ENCODE measurements at regions not wholly inside any gene's neighbourhood (a gene's known extent, or its start where the extent isn't known, plus 50 kb on each side); places are given as distances from the start of the nearest gene placed in this dataset.

GRCh38 chr14:38526826-38527501 is 271.1 kb upstream of the CLEC14A start:
- FAIRE-seq: no peak

DNA sequence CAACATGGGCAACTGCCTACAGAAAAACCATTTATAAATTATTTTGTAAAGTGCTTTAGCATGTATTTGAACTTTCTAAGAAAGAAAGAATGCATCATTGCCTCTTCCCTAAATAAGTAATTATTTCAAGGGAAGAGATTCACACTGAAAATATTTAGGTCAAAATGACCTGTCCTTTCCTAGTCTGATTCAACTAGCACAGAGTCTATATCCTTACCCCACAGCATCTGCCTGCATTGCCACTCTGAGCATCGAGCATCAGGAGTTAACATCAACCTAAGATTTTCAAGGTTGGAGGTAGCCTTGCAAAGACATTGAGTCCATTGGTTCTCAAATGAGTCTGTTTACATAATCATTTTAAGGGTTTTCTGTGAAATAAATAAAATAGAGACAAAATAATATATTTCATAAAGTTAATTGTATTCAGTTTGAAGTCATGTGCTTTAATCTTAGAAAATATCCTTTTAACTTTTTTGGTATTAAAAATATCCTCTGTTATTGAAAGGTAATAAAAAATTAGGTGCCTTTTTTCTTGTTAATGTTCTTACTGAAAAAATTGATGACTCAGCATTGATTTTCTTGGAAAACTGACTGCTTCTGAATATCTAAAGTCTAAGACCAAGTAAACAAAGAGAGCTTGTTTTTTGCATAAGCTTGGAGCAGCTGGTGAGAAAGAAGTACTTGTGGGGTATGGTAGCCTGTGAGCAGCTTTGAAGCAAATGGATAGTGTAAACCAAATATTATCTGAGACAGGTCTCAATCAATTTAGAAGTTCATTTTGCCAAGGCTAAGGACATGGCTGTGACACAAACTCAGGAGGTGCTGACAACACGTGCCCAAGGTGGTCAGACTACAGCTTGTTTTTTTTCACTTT is 269.0 kb upstream of the CLEC14A start:
- DNase-seq (ENCODE audit: insufficient read length, low spot score) (no peak), FAIRE-seq (no peak)

More at GRCh38 chr14:38526826-38527501, 271.1 kb upstream of the CLEC14A start:
- DNase-seq (ENCODE audit: insufficient read length, low spot score): no peak

GRCh38 chr14:38522724-38523123 is 266.8 kb upstream of the CLEC14A start:
- FAIRE-seq (no peak), DNase-seq (ENCODE audit: insufficient read length, low spot score) (no peak)

- FAIRE-seq (no peak), DNase-seq (ENCODE audit: insufficient read length, low spot score) (no peak)
These were observed 265.7 kb upstream of the CLEC14A start for GRCh38 chr14:38521591-38521990.

- DNase-seq (ENCODE audit: insufficient read length, low spot score) (no peak), FAIRE-seq (no peak)
These were observed 261.5 kb upstream of the CLEC14A start for GRCh38 chr14:38517426-38517825.

- no peak for FAIRE-seq
- no peak for DNase-seq (ENCODE audit: insufficient read length, low spot score)
These were observed 256.3 kb upstream of the CLEC14A start for GRCh38 chr14:38512236-38512635.

DNA sequence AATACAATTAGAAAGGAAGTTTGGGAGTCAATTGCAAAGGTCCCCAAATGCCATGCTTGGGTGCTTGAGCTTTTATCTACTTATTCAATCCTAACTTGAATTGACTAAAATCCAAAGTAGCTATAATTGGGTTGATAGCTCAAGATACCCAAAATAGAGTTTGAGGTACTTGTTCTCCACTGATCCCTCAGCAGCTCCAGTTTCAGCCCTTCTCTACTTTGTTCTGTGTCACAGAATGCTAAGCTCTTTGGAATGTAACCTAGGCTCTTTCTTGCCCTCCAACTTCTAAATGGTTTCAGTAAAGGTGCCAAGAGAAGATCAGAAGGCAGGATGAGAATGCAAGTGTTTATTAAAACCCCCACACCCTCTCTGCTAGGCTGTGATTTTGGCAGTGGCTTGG is 251.4 kb upstream of the CLEC14A start:
- no peak for DNase-seq (ENCODE audit: insufficient read length, low spot score)
- FAIRE-seq: no peak

- DNase-seq (ENCODE audit: insufficient read length, low spot score): no peak
- FAIRE-seq: no peak
These were observed 250.0 kb upstream of the CLEC14A start for GRCh38 chr14:38505973-38506249.

DNA sequence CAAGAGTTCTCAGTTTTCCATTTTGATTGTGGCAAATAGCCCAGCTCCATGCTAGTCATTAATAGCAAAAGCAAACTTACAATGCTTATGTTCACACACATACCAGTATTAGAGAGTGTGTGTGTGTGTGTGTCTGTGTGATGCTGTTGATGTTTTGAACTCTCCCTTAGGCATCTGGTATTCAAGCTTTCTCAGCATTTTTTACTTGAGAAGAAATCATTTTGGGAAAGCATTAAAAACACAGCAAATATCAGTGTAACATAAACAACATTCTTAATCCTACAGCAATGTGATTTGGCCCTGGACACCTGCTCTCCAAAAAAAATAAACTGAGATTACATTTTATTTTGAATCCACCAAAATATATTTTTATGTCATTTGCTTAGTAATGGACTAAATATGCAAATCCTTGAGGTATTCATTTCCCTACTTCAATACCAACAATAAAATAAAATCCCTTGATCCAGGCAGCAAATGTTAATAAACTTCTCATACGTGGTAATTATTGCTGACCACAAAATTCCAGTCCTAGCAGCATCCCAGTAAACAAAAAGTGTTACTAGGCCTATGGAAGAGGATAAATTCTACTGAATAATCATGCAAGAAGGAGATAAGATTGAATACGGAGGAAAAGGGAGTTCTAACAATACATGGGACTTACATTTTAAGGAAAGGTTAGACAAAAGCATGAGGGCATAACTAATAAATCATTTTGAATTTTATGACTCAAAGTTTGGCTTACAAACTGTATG is 249.5 kb upstream of the CLEC14A start:
- FAIRE-seq: no peak
- DNase-seq (ENCODE audit: insufficient read length, low spot score): no peak

- no peak for FAIRE-seq
- no peak for DNase-seq (ENCODE audit: insufficient read length, low spot score)
These were observed 248.3 kb upstream of the CLEC14A start for GRCh38 chr14:38504175-38504574.

DNA sequence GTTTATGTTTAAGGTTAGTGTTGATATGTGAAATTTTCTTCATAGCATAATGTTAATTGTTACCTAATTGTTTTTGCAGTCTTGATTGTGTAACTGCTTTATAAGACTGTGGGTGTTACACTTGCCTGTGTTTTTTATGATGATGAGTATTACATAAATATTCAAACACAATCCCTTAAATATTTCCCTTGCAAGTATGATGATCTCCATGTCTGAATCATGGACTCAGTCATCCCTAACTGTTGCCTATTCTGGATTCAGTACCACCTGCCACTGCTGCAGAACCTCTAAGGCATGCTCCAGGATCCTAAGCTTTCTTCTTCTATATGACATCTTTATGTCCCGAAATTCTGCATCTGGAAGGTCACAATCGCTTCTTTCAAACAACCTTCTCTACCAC is 246.3 kb upstream of the CLEC14A start:
- DNase-seq (ENCODE audit: insufficient read length, low spot score) (no peak), FAIRE-seq (no peak)

- DNase-seq (ENCODE audit: insufficient read length, low spot score) (no peak), FAIRE-seq (no peak)
These were observed 244.2 kb upstream of the CLEC14A start for GRCh38 chr14:38500125-38500524.

GRCh38 chr14:38496092-38496491 is 240.2 kb upstream of the CLEC14A start:
- FAIRE-seq: no peak
- no peak for DNase-seq (ENCODE audit: insufficient read length, low spot score)

DNA sequence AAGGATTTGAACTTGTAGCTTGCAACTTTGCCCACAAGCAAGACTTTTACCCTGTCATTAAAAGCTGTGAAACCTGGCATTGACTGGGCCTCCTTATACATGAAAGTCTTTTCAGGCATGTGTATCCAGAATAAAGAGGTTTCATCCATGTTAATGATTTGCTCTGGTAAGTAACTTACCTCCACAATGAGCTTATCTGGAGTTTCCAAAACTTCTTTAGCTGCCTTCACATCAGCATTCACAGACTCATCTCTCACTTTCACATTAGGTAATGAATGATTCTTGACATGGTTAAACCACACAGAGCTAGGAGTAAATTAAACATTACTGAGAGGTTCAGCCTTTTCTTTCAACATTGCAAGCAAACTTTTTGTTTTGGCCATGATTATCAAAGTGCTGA is 234.4 kb upstream of the CLEC14A start:
- FAIRE-seq: no peak

GRCh38 chr14:38485026-38485425 is 229.1 kb upstream of the CLEC14A start:
- FAIRE-seq: no peak
- no peak for DNase-seq (ENCODE audit: insufficient read length, low spot score)

More for the DNA sequence above, 234.4 kb upstream of the CLEC14A start:
- DNase-seq (ENCODE audit: insufficient read length, low spot score): no peak

DNA sequence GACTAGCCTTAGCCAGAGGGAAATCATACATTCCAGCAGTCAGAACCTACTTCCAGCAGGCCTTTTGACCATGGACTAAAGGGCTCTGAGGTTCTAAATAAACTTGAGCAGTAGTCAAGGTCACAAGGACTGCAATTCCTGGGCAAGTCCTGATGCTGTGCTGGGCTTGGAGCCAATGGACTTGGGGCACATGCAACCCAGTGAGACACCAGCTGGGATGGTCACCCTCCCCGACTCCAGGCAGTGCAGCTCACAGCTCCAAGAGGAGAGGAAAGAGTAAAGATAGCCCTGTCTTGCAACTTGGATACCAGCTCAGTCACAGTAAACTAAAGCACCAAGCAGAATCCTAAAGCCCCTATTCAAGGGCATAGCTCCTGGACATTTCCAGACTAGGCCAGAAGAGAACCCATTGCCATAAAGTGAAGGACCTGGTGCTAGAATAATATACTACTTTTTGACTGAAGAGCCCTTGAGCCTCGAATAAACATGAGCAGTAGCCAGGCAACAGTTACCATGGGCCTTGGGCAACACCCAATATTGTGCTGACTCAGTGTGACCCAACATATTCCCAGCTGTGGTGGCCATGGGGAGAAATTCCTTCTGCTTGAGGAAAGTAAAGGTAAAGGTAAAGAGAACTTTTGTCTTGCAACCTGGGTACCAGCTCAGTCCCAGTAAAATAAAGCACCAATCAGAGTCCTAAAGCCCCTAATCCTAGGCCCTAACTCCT is 226.2 kb upstream of the CLEC14A start:
- no peak for DNase-seq (ENCODE audit: insufficient read length, low spot score)
- no peak for FAIRE-seq

GRCh38 chr14:38469156-38469555 is 213.3 kb upstream of the CLEC14A start:
- no peak for FAIRE-seq

GRCh38 chr14:38442208-38442607 is 186.3 kb upstream of the CLEC14A start:
- no peak for FAIRE-seq
- no peak for DNase-seq (ENCODE audit: insufficient read length, low spot score)

More at GRCh38 chr14:38469156-38469555, 213.3 kb upstream of the CLEC14A start:
- DNase-seq (ENCODE audit: insufficient read length, low spot score): no peak

GRCh38 chr14:38432186-38432585 is 176.3 kb upstream of the CLEC14A start:
- DNase-seq (ENCODE audit: insufficient read length, low spot score) (no peak), FAIRE-seq (no peak)

GRCh38 chr14:38431156-38431555 is 175.3 kb upstream of the CLEC14A start:
- FAIRE-seq: no peak
- DNase-seq (ENCODE audit: insufficient read length, low spot score): no peak

GRCh38 chr14:38430522-38430921 is 174.6 kb upstream of the CLEC14A start:
- no peak for FAIRE-seq
- no peak for DNase-seq (ENCODE audit: insufficient read length, low spot score)

Measured in HTR-8/SVneo (cell line).